UCSD-AML1 (cell line): ENCODE measurements at regions not wholly inside any gene's neighbourhood (a gene's known extent, or its start where the extent isn't known, plus 50 kb on each side); places are given as distances from the start of the nearest gene placed in this dataset.

Source experiments
- DNase-seq: peaks from one replicate; lab custom pipeline; 2025; ENCODE audit not compliant: unreplicated experiment; lab: John Stamatoyannopoulos, UW

- DNase-seq, result no peak
Measured at GRCh38 chrX:142742581-142742980, 283.1 kb upstream of the SPANXN4 start.

- no peak for DNase-seq
Measured at GRCh38 chrX:142733327-142733726, 292.4 kb upstream of the SPANXN4 start.

DNA sequence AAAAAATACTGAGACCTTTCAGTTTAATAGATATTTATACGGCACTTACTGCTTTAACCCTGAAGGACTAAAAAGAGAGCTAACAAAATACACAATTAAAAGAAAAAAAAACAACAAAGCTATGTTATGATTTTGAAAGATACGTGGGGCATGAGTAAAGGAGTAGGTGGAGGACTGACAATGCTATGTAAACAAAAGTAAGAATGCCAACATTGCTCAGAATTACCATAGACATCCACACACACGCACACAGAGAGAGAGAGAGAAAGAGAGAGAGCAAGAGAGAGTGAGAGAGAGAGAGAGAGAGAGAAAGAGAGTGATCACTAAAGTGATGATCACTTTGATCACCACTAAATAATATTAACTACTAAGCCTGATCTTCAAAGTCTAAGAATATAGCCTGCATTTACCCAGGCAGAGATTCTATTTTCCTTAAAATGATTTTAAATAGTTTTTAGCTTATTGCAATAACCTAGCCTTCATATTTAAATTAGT lies 313.9 kb upstream of the SPANXN4 start:
- no peak for DNase-seq

DNA sequence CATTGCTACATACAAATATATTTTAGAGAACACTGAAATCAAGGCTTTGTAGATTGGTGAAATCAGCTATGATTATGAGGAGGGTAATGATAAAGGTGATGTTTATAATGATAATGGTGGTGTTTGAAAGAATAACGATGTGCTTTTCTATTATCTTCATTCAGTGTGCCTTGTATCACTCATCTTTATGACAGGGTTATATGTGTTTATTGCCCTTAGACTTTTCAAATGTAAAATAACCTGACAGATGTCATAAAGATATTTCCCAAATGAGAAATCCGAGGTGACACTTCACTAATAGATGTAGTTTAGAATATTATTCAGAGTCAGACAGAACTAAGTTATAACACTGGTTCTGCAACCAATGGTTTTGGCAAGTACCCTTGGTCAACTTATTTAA lies 323.0 kb upstream of the SPANXN4 start:
- no peak for DNase-seq

- no peak for DNase-seq
Measured at GRCh38 chrX:142688256-142688655, 337.5 kb upstream of the SPANXN4 start.

DNA sequence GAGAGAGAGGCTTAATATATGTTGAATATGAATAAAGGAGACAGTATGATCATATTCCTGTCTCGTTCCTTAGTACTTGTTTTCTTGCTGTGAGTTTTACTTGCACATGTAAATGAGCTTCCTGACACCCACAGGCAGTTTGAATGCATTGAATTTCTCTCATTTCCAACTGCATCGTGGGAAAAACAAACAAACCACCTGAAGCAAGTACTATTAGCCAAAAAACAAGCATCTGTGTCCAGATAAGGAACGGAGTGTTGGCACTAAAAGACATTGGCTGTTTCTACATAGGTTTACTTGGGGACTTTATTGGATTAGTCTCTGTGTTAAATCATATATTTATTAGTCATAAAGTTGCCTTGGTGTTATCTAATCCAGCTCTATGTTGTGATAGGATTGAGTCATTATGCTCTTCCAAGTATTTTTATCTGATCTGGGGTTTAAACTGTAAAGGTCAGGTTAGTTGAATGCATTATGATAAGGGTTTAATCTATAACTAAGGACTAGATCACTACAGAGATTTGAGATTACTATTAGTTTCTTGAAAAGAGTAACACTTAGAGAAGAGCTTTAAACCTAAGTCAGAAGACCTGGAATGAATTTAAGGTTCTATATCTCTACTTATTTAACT lies 339.0 kb upstream of the SPANXN4 start:
- no peak for DNase-seq

DNA sequence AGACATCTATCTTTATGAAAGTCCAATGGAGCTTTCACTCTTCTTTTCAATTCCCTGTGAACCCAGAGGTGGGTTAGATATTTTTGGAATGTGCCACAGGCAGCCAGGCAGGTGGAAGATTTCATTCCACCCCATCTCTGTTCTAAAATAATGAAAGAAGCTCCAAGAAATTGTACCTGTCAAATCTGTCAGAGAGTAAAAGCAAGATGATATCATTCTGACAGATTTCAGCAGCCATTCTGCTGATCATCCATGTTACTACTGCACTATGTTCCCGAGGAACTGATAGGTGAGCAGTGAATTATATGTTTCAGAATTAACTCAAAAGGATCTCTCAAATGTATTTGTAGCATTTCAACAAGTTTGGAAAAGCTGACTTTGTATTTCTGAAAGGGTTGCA lies 339.5 kb upstream of the SPANXN4 start:
- no peak for DNase-seq

GRCh38 chrX:142680038-142680437 lies 345.7 kb upstream of the SPANXN4 start:
- no peak for DNase-seq

DNA sequence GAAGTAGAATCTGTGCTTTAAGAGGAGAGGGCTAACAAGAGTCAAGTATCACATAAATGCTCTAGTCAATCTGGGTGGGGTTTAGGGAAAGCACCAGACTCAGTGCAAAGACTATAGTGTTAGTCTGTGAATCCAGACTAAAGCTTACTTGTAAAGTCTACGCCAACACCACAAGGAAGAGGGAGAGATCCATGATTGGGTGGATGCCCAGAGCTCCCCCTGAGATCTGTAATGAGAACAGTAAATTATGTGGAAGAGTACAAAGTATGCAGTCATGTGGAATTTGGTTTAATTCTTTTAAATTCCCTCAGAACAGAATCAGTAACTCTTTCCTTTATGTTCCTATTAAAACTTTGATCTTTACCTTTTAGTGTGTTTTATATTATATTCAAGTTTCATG lies 354.7 kb upstream of the SPANXN4 start:
- no peak for DNase-seq

DNA sequence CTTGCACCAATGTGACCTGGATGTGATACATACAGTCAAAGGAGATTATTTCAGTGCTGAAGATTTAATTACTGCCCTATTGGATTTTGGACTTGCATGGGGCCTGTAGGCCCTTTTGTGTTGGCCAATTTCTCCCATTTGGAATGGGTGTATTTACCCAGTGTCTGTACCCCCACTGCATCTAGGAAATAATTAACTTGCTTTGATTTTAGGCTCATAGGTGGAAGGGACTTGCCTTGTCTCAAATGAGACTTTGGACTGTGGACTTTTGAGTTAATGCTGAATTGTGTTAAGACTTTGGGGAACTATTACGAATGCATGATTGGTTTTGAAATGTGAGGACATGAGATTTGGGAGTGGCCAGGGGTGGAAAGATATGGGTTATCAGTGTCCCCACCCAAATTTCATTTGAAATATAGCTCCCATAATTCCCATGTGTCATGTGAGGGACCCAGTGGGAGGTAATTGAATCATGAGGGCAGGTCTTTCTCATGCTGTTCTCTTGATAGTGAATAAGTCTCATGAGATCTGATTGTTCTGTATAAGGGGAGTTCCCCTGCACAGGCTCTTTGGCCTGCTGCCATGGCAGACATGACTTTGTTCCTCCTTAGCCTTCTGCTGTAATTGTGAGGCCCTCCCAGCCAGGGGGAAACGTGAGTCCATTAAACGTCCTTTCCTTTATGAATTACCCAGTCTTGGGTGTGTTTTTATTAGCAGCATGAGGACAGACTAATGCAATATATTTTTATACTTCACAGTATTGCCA lies 362.2 kb upstream of the SPANXN4 start:
- no peak for DNase-seq

DNA sequence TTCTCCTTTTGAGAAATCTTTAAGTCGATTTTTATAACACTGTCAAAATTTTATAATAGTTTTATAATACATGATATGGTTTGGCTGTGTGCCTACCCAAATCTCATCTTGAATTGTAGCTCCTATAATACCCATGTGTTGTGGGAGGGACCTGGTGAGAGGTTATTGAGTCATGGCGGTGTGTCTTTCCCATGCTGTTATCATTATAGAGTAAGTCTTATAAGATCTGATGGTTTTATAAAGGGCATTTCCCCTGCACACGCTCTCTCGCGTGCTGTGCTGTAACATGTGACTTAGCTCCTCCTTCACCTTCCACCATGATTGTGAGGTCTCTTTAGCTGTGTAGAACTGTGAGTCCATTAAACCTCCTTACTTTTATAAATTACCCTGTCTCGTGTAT lies 364.0 kb upstream of the SPANXN4 start:
- no peak for DNase-seq

GRCh38 chrX:142655507-142655906 lies 370.2 kb upstream of the SPANXN4 start:
- DNase-seq, result no peak

- DNase-seq, result no peak
Measured at GRCh38 chrX:142637206-142637605, 388.5 kb upstream of the SPANXN4 start.

GRCh38 chrX:142616636-142617035 lies 409.1 kb upstream of the SPANXN4 start:
- DNase-seq, result no peak

- no peak for DNase-seq
Measured at GRCh38 chrX:142613403-142613802, 408.3 kb upstream of the MAGEC2 start.

DNA sequence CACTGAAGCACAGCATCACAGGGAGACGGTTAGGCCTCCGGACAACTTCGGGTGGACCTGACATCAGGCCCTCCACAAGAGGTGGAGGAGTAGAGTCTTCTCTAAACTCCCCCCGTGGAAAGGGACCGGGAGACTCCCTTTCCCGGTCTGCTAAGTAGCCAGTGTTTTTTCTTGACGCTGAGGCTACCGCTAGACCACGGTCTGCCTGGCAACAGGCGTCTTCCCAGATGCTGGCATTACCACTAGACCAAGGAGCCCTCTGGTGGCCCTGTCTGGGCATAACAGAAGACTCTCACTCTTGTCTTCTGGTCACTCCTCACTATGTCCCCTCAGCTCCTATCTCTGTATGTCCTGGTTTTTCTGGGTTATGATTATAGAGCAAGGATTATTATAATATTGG lies 401.5 kb upstream of the MAGEC2 start:
- peak; percentile 10 for DNase-seq

DNA sequence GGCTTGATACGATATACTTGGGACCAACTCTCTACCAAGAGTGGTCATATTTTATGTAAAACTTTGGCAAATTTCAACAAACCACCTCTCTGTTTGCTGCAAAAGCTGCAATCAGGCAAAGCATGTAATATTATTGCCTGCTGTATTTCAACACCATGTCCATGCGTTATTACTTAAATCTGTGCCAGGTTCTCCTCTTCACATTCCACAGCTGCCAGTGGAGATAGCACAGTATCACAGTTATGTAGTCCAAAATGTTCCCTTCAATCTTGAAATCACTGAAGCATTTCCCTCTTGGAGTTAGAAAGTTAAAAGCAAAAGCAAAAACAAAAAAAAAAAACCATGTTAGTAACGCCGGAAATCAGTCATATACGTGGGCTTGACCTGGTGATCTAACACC lies 396.7 kb upstream of the MAGEC2 start:
- DNase-seq, result no peak

DNA sequence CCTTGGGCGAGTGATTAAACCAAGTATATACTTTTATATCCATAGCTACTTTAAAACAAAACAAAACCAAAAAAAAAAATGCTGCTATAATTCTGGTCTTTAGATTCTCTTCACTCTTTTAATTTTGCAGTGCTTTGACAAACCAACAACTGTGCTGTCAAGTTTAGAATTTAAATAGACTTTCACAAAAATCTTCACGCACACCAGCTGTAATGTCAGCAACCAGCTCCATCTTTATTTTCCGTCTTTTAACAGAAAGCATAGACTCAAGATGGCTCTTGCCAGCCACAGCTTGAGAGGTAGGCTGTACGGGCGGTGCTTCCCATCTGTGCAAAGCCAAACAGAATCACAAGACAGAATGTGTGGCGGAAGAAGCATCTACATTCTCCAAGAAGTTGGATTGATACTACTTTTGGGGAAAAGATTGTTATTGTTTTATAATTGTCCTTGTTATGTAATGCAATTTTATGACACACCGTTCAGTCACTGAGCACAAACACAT lies 388.3 kb upstream of the MAGEC2 start:
- DNase-seq, result no peak

GRCh38 chrX:142576615-142577014 lies 371.5 kb upstream of the MAGEC2 start:
- DNase-seq, result no peak

DNA sequence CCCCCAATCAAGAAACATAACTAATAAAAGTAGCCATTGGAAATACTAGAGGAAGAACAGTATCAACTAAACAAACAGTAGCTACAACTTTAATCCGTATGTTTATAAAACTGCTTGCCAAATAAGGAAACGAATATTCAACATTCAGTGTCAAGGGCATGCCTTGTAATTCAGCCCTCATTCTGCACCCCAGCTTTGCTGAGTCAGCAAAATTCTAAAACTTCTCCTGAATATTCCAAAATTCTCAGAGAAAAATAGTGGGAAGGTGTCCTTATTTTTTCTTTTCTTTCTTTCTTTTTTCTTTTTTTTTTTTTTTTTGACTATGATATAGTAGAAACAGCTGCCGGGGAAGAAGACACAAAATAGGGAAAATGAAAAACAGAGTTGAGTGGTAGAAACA lies 344.8 kb upstream of the MAGEC2 start:
- DNase-seq, result no peak

DNA sequence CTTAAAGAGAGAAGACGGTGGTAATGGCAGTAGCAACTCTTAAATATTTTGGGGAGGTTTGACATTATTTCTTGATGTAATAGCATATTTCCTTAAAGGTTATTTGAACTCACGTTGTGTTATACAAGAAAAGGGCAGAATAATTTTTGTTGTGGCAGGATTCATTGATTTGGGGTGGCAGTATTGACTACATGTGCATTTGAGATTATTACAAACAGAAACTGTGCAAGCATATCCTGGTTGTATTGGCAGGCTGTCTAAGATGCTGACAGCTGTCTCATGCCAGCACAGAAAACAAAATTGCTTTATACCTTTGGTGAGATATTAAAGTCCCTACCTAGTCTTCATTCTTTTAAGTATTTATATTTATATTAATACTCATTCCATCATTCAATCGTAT lies 300.7 kb upstream of the MAGEC2 start:
- no peak for DNase-seq

DNA sequence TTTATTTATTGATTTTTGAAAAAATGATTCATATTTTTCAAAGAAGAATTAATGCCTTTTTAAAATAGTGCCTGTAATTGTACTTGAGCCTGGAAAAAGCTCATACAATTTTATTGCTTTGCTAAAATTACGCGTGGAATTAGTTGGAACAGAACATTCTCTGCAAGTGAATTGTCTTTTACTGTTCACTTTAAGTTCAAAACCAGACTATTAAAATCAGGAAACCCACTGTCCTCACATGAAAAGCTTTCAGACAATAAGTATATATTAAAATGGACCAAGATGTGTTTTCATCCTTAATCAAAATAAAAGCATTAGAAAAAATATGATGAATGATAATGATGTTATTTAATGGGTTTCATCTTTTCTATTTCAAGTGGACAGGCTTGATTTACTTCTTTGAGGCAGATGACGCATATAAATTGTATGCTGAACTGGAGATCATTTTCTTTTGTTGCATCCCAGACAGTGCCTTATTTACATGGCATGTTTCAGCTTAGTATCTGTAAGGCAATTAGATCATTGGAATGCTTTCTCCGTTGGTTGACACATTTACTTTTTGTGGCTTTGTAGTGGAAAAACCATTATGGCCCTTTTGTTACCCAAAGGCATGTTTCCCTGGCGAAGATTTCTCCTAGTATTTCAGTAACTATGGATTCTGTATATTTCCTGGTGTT lies 299.0 kb upstream of the MAGEC2 start:
- DNase-seq, result no peak
